Esophagus muscularis mucosa (tissue), 3 donors: ENCODE measurements at regions not wholly inside any gene's neighbourhood (a gene's known extent, or its start where the extent isn't known, plus 50 kb on each side); places are given as distances from the start of the nearest gene placed in this dataset.

Experiments
- CTCF ChIP-seq, 3 experiments: fragments of 200-600 bp in 2 of 3; fragments of 450-650 bp in 1 of 3; sonication (generic) in 2 of 3; IDR thresholded peaks; one replicate each; pipeline ENCODE4 v1.5.1; 2017 to 2019; ENCODE audit warnings: antibody characterized with exemption in 3 of 3, mild to moderate bottlenecking in 2 of 3, moderate library complexity in 1 of 3
- POLR2A ChIP-seq: fragments of 450-650 bp; IDR thresholded peaks from one replicate; pipeline ENCODE4 v1.6.1; 2017; ENCODE audit warnings: antibody characterized with exemption, moderate library complexity, mild to moderate bottlenecking, low read depth
- POLR2AphosphoS5 ChIP-seq, 2 donors: sonication (generic); formaldehyde crosslinking; IDR thresholded peaks; one replicate each; pipeline ENCODE4 v1.6.1; 2017; ENCODE audit warnings: antibody characterized with exemption in 2 of 2

- TF ChIP-seq CTCF (IDR thresholded peaks at IDR 0.05) (no peak), POLR2A (no peak), POLR2AphosphoS5 (IDR thresholded peaks at IDR 0.05) (no peak)
Observed at GRCh38 chr11:95318498-95318897, 87.5 kb upstream of the SESN3 start.
